Progenitor cell of endocrine pancreas (in vitro differentiated cells): ENCODE measurements at regions not wholly inside any gene's neighbourhood (a gene's known extent, or its start where the extent isn't known, plus 50 kb on each side); places are given as distances from the start of the nearest gene placed in this dataset.
"Not testable (repeated sequence)": the region's sequence is repeated elsewhere in the genome, so short reads cannot be mapped to it uniquely, and the experiment has no call there.

ENCODE experiments used
- DNase-seq: peaks from one replicate; pipeline ENCODE4 v3.0.0; 2021; ENCODE audit warnings: low spot score; ENCODE audit not compliant: unreplicated experiment
- H3K27ac Mint-ChIP-seq: 2 replicates; pipeline ENCODE4 v1.8.0; 2021; ENCODE audit warnings: mild to moderate bottlenecking, moderate library complexity, mixed read lengths
- H3K27me3 Mint-ChIP-seq: 2 replicates; pipeline ENCODE4 v1.8.0; 2021; ENCODE audit warnings: mixed read lengths
- H3K36me3 Mint-ChIP-seq: 2 replicates; pipeline ENCODE4 v1.8.0; 2022; ENCODE audit warnings: mixed read lengths; ENCODE audit not compliant: insufficient read depth
- H3K4me1 Mint-ChIP-seq: 2 replicates; pipeline ENCODE4 v1.8.0; 2021; ENCODE audit warnings: low read depth, mixed read lengths
- H3K4me3 Mint-ChIP-seq: 2 replicates; pipeline ENCODE4 v1.8.0; 2021; ENCODE audit warnings: low read depth, mild to moderate bottlenecking, moderate library complexity, mixed read lengths
- H3K9me3 Mint-ChIP-seq: 2 replicates; pipeline ENCODE4 v1.8.0; 2021; ENCODE audit warnings: low read depth, mixed read lengths
- TF ChIP-seq, protein P1 (sequence below): fragments of 200-600 bp; sonication (generic); IDR thresholded peaks from one replicate; pipeline ENCODE4 v1.5.0; 2021; ENCODE audit warnings: antibody characterized with exemption, mild to moderate bottlenecking; ENCODE audit not compliant: unreplicated experiment

DNA sequence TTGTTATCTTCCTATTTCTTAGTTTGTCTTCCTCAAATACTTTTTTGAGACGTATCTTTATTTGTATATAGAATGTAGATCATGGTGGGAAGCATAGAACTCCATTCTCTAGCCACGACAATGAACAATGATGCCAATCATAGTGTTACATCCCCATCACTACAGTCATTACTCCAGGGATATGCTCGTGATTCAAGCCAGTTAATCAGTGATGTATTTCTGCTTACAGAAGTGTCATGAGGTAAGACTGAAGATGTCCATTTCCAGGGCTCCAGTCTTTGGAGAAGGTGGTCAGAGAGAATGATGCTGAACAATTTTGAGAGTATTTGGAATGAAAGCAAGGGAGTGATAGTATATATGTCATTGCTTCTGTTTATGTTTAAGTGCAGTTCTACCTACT is 777.2 kb upstream of the TMEFF2 start:
- Mint-ChIP-seq H3K36me3 (no peaks in the 10 kb centered on the region), H3K9me3 (no peaks in the 10 kb centered on the region), H3K27ac (no peak overlapping the region), H3K27me3 (no peaks in the 10 kb centered on the region), H3K4me1 (no peaks in the 10 kb centered on the region), H3K4me3 (no peak overlapping the region)
- TF ChIP-seq, protein P1, sequence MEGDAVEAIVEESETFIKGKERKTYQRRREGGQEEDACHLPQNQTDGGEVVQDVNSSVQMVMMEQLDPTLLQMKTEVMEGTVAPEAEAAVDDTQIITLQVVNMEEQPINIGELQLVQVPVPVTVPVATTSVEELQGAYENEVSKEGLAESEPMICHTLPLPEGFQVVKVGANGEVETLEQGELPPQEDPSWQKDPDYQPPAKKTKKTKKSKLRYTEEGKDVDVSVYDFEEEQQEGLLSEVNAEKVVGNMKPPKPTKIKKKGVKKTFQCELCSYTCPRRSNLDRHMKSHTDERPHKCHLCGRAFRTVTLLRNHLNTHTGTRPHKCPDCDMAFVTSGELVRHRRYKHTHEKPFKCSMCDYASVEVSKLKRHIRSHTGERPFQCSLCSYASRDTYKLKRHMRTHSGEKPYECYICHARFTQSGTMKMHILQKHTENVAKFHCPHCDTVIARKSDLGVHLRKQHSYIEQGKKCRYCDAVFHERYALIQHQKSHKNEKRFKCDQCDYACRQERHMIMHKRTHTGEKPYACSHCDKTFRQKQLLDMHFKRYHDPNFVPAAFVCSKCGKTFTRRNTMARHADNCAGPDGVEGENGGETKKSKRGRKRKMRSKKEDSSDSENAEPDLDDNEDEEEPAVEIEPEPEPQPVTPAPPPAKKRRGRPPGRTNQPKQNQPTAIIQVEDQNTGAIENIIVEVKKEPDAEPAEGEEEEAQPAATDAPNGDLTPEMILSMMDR, result no peak
- DNase-seq, result no peak

DNA sequence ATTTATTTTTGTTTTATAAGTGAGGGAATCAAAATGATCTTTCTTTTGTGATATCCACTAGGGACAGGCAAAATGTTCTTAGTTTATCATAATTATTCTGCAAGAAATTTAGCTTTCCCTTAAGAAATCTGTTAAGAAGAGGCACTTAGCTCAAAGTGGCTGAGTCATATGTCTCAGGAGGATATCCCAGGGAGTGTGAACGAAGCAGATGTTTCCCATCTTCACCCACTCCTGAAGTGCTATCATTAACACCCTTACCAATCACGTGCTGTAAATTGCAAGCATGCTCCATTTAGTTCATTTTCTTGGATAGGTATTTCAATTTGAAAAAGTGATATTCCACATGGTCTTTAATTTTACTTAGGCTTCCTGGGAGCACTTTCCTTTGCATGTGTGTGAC is 774.3 kb upstream of the TMEFF2 start:
- Mint-ChIP-seq H3K36me3 (no peaks in the 10 kb centered on the region), H3K27me3 (no peaks in the 10 kb centered on the region), H3K9me3 (no peaks in the 10 kb centered on the region), H3K27ac (no peak overlapping the region), H3K4me3 (no peak overlapping the region), H3K4me1 (no peaks in the 10 kb centered on the region)
- no peak for DNase-seq
- TF ChIP-seq, protein P1, result no peak

DNA sequence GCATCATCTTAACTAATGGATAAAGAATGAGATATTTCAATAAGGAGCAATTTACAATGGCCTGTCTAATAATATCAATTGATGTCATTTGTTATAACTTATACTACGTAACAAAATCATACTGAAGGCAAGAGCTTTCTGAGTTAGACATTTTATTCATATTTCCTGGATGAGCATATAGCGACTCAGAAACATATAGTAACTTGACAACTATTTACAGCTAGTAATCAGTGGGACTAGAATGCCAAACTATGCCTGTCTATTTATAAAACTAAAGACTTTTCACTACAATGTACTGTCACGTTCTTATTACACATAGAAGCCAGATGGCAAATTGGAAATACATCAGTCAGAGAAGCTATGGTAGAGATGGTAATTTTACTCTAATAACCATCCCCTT is 766.2 kb upstream of the TMEFF2 start:
- H3K4me1 Mint-ChIP-seq, result no peaks in the 10 kb centered on the region
- no peak overlapping the region for H3K4me3 Mint-ChIP-seq
- no peaks in the 10 kb centered on the region for H3K27me3 Mint-ChIP-seq
- TF ChIP-seq, protein P1, result no peak
- peaks cover 1% of the 10 kb centered on the region for H3K36me3 Mint-ChIP-seq
- no peak overlapping the region for H3K27ac Mint-ChIP-seq
- no peak for DNase-seq
- peaks cover 8% of the 10 kb centered on the region for H3K9me3 Mint-ChIP-seq

DNA sequence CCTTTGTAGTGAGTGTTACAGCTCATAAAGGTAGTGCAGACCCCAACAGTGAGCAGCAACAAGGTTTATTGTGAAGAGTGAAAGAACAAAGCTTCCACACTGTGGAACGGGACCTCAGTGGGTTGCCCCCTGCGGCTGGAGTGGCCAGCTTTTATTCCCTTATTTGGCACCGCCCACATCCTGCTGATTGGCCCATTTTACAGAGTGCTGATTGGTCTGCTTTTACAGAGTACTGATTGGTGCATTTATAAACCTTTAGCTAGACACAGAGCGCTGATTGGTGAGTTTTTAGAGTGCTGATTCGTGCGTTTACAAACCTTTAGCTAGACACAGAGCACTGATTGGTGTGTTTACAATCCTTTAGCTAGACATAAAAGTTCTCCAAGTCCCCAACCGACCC is 763.9 kb upstream of the TMEFF2 start:
- H3K36me3 Mint-ChIP-seq, result not testable (repeated sequence)

DNA sequence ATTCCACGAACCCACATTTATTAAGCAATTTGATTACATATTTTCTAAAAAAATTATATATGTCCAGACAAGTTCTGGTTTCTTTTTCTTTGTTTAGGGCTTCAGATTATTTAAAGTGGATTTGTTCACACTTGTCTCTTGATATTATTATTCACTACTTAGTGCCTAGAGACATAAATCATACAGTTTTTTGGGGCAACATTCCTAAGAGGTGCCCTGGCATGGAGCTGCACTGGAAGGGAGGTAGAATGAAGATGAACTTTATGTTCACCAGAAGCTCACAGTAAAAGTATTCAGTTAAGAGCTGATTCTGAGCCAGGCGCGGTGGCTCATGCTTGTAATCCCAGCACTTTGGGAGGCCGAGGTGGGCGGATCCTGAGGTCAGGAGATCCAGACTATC is 762.7 kb upstream of the TMEFF2 start:
- Mint-ChIP-seq H3K4me3 (no peak overlapping the region), H3K27me3 (no peaks in the 10 kb centered on the region), H3K36me3 (peaks cover 1% of the 10 kb centered on the region), H3K4me1 (peaks cover 2% of the 10 kb centered on the region), H3K27ac (no peak overlapping the region), H3K9me3 (peaks cover 8% of the 10 kb centered on the region)
- no peak for DNase-seq
- TF ChIP-seq, protein P1, result no peak

More for the DNA sequence above, 763.9 kb upstream of the TMEFF2 start:
- not testable (repeated sequence) for H3K27me3 Mint-ChIP-seq, H3K4me3 Mint-ChIP-seq, H3K27ac Mint-ChIP-seq, H3K4me1 Mint-ChIP-seq, DNase-seq, H3K9me3 Mint-ChIP-seq

DNA sequence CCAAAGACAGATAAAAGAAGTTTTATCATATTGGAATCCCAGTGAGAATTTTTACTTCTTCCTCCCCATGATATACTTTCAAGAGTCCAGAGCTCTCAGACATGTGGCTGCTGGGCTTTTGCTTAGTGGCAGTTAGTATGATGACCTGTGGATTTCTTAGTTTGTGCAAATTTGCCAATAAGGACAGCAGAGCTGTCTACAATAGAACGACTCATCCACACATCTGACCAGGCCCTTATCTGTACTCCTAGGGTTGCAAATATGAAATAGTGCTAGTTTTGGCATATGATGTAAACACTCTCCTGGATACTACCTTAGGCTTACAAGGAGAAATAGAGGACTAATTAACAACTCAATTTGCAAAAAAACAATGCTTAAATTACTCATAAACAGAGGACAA is 758.4 kb upstream of the TMEFF2 start:
- H3K27ac Mint-ChIP-seq, result no peak overlapping the region
- H3K4me1 Mint-ChIP-seq, result peaks cover 2% of the 10 kb centered on the region
- DNase-seq, result no peak
- no peak overlapping the region for H3K4me3 Mint-ChIP-seq
- TF ChIP-seq, protein P1, result no peak
- H3K27me3 Mint-ChIP-seq, result no peaks in the 10 kb centered on the region
- H3K9me3 Mint-ChIP-seq, result peaks cover 3% of the 10 kb centered on the region
- H3K36me3 Mint-ChIP-seq, result peaks cover 1% of the 10 kb centered on the region
